PFSK-1 (cell line): ENCODE measurements at regions not wholly inside any gene's neighbourhood (a gene's known extent, or its start where the extent isn't known, plus 50 kb on each side); places are given as distances from the start of the nearest gene placed in this dataset.

ENCODE experiments used
- FOXP2 ChIP-seq: optimal IDR thresholded peaks from 2 replicates; pipeline ENCODE3; 2011; ENCODE audit warnings: borderline replicate concordance, control low read depth, inconsistent platforms; ENCODE audit not compliant: insufficient read depth; ENCODE audit errors: extremely low read length, extremely low read depth
- POLR2AphosphoS5 ChIP-seq: IDR thresholded peaks from 2 replicates; pipeline ENCODE4 v1.6.1; 2012; ENCODE audit warnings: low read depth, mild to moderate bottlenecking, control low read depth, low read length, moderate library complexity
- REST ChIP-seq, 2 experiments: IDR thresholded peaks; 2 replicates each; pipeline versions ENCODE4 v1.6.1 to v1.8.0; 2011 to 2012; ENCODE audit warnings: low read depth in 2 of 2, low read length in 2 of 2, control low read depth in 1 of 2, inconsistent platforms in 1 of 2, mild to moderate bottlenecking in 1 of 2, moderate library complexity in 1 of 2; ENCODE audit not compliant: insufficient read depth in 1 of 2
- SIN3A ChIP-seq: IDR thresholded peaks from 2 replicates; pipeline ENCODE4 v1.6.1; 2012; ENCODE audit warnings: mild to moderate bottlenecking, low read length, moderate library complexity, borderline replicate concordance; ENCODE audit not compliant: insufficient read depth
- TAF1 ChIP-seq: IDR thresholded peaks from 2 replicates; pipeline ENCODE4 v1.6.1; 2012; ENCODE audit warnings: low read length, control low read depth, borderline replicate concordance; ENCODE audit not compliant: insufficient read depth

DNA sequence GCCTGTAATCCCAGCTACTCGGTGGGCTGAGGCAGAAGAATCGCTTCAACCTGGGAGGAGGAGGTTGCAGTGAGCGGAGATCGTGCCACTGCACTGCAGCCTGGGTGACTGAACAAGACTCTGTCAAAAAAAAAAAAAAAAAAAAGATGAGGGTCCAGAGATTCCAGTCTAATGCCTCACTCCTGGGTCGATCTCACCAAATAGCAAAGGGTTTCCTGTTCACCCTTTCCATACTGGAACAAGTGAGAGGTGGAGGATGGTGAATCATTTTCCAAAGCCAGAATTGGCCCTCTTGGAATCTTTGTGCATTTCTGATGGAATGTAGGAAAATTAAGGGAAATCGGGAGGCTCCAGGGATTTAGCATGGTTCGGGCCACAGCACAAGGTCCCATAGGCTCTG, 58.1 kb upstream of the ZNF648 start:
- TF ChIP-seq TAF1, result no peak
- TF ChIP-seq SIN3A, result no peak
- TF ChIP-seq REST (IDR thresholded peaks at IDR 0.05; ENCODE audit: insufficient read depth in 1 of 2, low read depth in 2 of 2, low read length in 2 of 2), result no peak
- TF ChIP-seq POLR2AphosphoS5, result no peak
- no peak for TF ChIP-seq FOXP2

DNA sequence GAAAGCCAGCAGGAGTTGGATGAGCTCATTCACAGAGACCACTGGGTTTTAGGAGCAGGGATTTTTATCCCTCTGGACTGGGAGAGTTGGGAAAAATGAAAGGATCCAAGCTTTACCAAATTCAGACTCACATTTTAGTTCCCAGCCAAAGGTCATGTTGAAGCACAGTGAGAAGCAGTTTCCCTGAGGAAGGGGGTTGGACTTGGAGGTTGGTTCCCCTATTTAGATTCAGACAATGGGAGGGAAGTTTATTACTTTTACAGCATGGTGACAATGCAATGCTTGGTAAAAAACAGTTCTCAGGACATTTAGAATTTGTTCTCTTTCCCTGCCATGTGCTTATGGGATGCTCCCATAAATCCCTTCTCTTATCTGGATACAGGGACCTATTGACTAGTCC, 57.3 kb upstream of the ZNF648 start:
- TF ChIP-seq FOXP2 (no peak), SIN3A (no peak), REST (IDR thresholded peaks at IDR 0.05; ENCODE audit: insufficient read depth in 1 of 2, low read depth in 2 of 2, low read length in 2 of 2) (no peak), TAF1 (no peak), POLR2AphosphoS5 (no peak)

DNA sequence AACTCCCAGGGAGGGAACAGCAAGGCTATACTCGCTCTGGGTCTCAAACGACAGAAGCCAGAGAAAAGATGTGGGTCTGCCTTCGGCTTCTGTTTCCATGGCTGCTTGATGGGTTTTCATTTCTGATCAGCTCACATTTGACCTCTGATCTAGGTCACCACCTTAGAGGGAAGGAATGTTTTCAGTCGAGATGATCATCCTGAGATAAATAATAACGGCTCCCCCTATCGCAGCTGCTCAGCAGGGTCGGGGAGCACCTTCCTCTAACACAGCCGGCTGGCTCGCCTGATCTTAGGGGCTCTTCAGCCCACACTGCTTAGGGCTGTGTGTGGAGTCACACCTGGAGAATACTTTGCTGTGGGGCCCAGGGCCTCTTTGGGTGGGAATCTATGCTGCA, 53.1 kb upstream of the ZNF648 start:
- TF ChIP-seq POLR2AphosphoS5 (no peak), REST (IDR thresholded peaks at IDR 0.05; ENCODE audit: insufficient read depth in 1 of 2, low read depth in 2 of 2, low read length in 2 of 2) (no peak), SIN3A (no peak), FOXP2 (no peak), TAF1 (no peak)

GRCh38 chr1:182113879-182114626, 52.5 kb upstream of the ZNF648 start:
- TF ChIP-seq TAF1, result no peak
- no peak for TF ChIP-seq POLR2AphosphoS5
- no peak for TF ChIP-seq FOXP2
- TF ChIP-seq SIN3A, result no peak
- no peak for TF ChIP-seq REST (IDR thresholded peaks at IDR 0.05; ENCODE audit: insufficient read depth in 1 of 2, low read depth in 2 of 2, low read length in 2 of 2)
